ENCODE measurements at regions not wholly inside any gene's neighbourhood (a gene's known extent, or its start where the extent isn't known, plus 50 kb on each side); places are given as distances from the start of the nearest gene placed in this dataset.

GRCh38 chr3:165382672-165383071 lies 186.5 kb upstream of the SLITRK3 start:
- Histone ChIP-seq H2AFZ (ENCODE audit: low read length, unreplicated experiment) (no peak overlapping the region), H3K79me2 (ENCODE audit: control insufficient read depth, insufficient read depth, low read length, unreplicated experiment) (no peaks in the 10 kb centered on the region), H3K27ac (ENCODE audit: low read depth, low read length) (no peak overlapping the region), H3K4me3 (ENCODE audit: low read depth, low read length) (no peak overlapping the region), H3K27me3 (ENCODE audit: insufficient read depth, low read length) (no peaks in the 10 kb centered on the region), H3K4me1 (ENCODE audit: control insufficient read depth, insufficient read depth, low read length, unreplicated experiment) (no peaks in the 10 kb centered on the region), H3K36me3 (ENCODE audit: insufficient read depth, low read length) (no peaks in the 10 kb centered on the region)

GRCh38 chr3:165378761-165379160 lies 182.6 kb upstream of the SLITRK3 start:
- H3K27me3 ChIP-seq (ENCODE audit: insufficient read depth, low read length) = no peaks in the 10 kb centered on the region
- H3K36me3 ChIP-seq (ENCODE audit: insufficient read depth, low read length) = no peaks in the 10 kb centered on the region
- no peaks in the 10 kb centered on the region for H3K4me1 ChIP-seq (ENCODE audit: control insufficient read depth, insufficient read depth, low read length, unreplicated experiment)
- no peak overlapping the region for H3K27ac ChIP-seq (ENCODE audit: low read depth, low read length)
- no peak overlapping the region for H2AFZ ChIP-seq (ENCODE audit: low read length, unreplicated experiment)
- no peaks in the 10 kb centered on the region for H3K79me2 ChIP-seq (ENCODE audit: control insufficient read depth, insufficient read depth, low read length, unreplicated experiment)
- H3K4me3 ChIP-seq (ENCODE audit: low read depth, low read length) = no peak overlapping the region

GRCh38 chr3:165359005-165359404 lies 162.8 kb upstream of the SLITRK3 start:
- H3K4me1 ChIP-seq (ENCODE audit: control insufficient read depth, insufficient read depth, low read length, unreplicated experiment) = no peaks in the 10 kb centered on the region
- no peak overlapping the region for H3K27ac ChIP-seq (ENCODE audit: low read depth, low read length)
- H3K27me3 ChIP-seq (ENCODE audit: insufficient read depth, low read length) = no peaks in the 10 kb centered on the region
- H3K4me3 ChIP-seq (ENCODE audit: low read depth, low read length) = no peak overlapping the region
- H3K36me3 ChIP-seq (ENCODE audit: insufficient read depth, low read length) = no peaks in the 10 kb centered on the region
- no peaks in the 10 kb centered on the region for H3K79me2 ChIP-seq (ENCODE audit: control insufficient read depth, insufficient read depth, low read length, unreplicated experiment)
- H2AFZ ChIP-seq (ENCODE audit: low read length, unreplicated experiment) = no peak overlapping the region

- H3K36me3 ChIP-seq (ENCODE audit: insufficient read depth, low read length) = no peaks in the 10 kb centered on the region
- H3K27ac ChIP-seq (ENCODE audit: low read depth, low read length) = no peak overlapping the region
- H3K4me3 ChIP-seq (ENCODE audit: low read depth, low read length) = peak overlapping the region; percentile 36; the same call in 1 of the 2 replicates
- no peaks in the 10 kb centered on the region for H3K4me1 ChIP-seq (ENCODE audit: control insufficient read depth, insufficient read depth, low read length, unreplicated experiment)
- peaks cover 9% of the 10 kb centered on the region; the same call in 1 of the 2 replicates for H3K27me3 ChIP-seq (ENCODE audit: insufficient read depth, low read length)
- no peaks in the 10 kb centered on the region for H3K79me2 ChIP-seq (ENCODE audit: control insufficient read depth, insufficient read depth, low read length, unreplicated experiment)
- peak overlapping the region; percentile 32 for H2AFZ ChIP-seq (ENCODE audit: low read length, unreplicated experiment)
Measured at GRCh38 chr3:165355316-165355715, 159.1 kb upstream of the SLITRK3 start.

- peaks cover 4% of the 10 kb centered on the region; the same call in 1 of the 2 replicates for H3K27me3 ChIP-seq (ENCODE audit: insufficient read depth, low read length)
- no peaks in the 10 kb centered on the region for H3K79me2 ChIP-seq (ENCODE audit: control insufficient read depth, insufficient read depth, low read length, unreplicated experiment)
- H3K27ac ChIP-seq (ENCODE audit: low read depth, low read length) = no peak overlapping the region
- H3K36me3 ChIP-seq (ENCODE audit: insufficient read depth, low read length) = no peaks in the 10 kb centered on the region
- no peak overlapping the region for H3K4me3 ChIP-seq (ENCODE audit: low read depth, low read length)
- H2AFZ ChIP-seq (ENCODE audit: low read length, unreplicated experiment) = no peak overlapping the region
- no peaks in the 10 kb centered on the region for H3K4me1 ChIP-seq (ENCODE audit: control insufficient read depth, insufficient read depth, low read length, unreplicated experiment)
Measured at GRCh38 chr3:165347526-165347925, 151.3 kb upstream of the SLITRK3 start.

- no peaks in the 10 kb centered on the region for H3K36me3 ChIP-seq (ENCODE audit: insufficient read depth, low read length)
- no peak overlapping the region for H3K4me3 ChIP-seq (ENCODE audit: low read depth, low read length)
- H3K27me3 ChIP-seq (ENCODE audit: insufficient read depth, low read length) = no peaks in the 10 kb centered on the region
- H2AFZ ChIP-seq (ENCODE audit: low read length, unreplicated experiment) = no peak overlapping the region
- no peaks in the 10 kb centered on the region for H3K79me2 ChIP-seq (ENCODE audit: control insufficient read depth, insufficient read depth, low read length, unreplicated experiment)
- H3K27ac ChIP-seq (ENCODE audit: low read depth, low read length) = no peak overlapping the region
- H3K4me1 ChIP-seq (ENCODE audit: control insufficient read depth, insufficient read depth, low read length, unreplicated experiment) = no peaks in the 10 kb centered on the region
Measured at GRCh38 chr3:165346503-165346902, 150.3 kb upstream of the SLITRK3 start.

GRCh38 chr3:165343185-165343584 lies 147.0 kb upstream of the SLITRK3 start:
- Histone ChIP-seq H3K27me3 (ENCODE audit: insufficient read depth, low read length) (no peaks in the 10 kb centered on the region), H3K27ac (ENCODE audit: low read depth, low read length) (no peak overlapping the region), H3K79me2 (ENCODE audit: control insufficient read depth, insufficient read depth, low read length, unreplicated experiment) (no peaks in the 10 kb centered on the region), H2AFZ (ENCODE audit: low read length, unreplicated experiment) (no peak overlapping the region), H3K36me3 (ENCODE audit: insufficient read depth, low read length) (no peaks in the 10 kb centered on the region), H3K4me3 (ENCODE audit: low read depth, low read length) (peak overlapping the region; percentile 66), H3K4me1 (ENCODE audit: control insufficient read depth, insufficient read depth, low read length, unreplicated experiment) (no peaks in the 10 kb centered on the region)

- no peak overlapping the region for H2AFZ ChIP-seq (ENCODE audit: low read length, unreplicated experiment)
- H3K4me3 ChIP-seq (ENCODE audit: low read depth, low read length) = no peak overlapping the region
- no peaks in the 10 kb centered on the region for H3K4me1 ChIP-seq (ENCODE audit: control insufficient read depth, insufficient read depth, low read length, unreplicated experiment)
- H3K36me3 ChIP-seq (ENCODE audit: insufficient read depth, low read length) = no peaks in the 10 kb centered on the region
- H3K27me3 ChIP-seq (ENCODE audit: insufficient read depth, low read length) = no peaks in the 10 kb centered on the region
- no peak overlapping the region for H3K27ac ChIP-seq (ENCODE audit: low read depth, low read length)
- H3K79me2 ChIP-seq (ENCODE audit: control insufficient read depth, insufficient read depth, low read length, unreplicated experiment) = no peaks in the 10 kb centered on the region
Measured at GRCh38 chr3:165339753-165340152, 143.6 kb upstream of the SLITRK3 start.

GRCh38 chr3:165336786-165337185 lies 140.6 kb upstream of the SLITRK3 start:
- Histone ChIP-seq H3K27ac (ENCODE audit: low read depth, low read length) (no peak overlapping the region), H3K4me3 (ENCODE audit: low read depth, low read length) (no peak overlapping the region), H3K79me2 (ENCODE audit: control insufficient read depth, insufficient read depth, low read length, unreplicated experiment) (no peaks in the 10 kb centered on the region), H3K4me1 (ENCODE audit: control insufficient read depth, insufficient read depth, low read length, unreplicated experiment) (no peaks in the 10 kb centered on the region), H2AFZ (ENCODE audit: low read length, unreplicated experiment) (no peak overlapping the region), H3K36me3 (ENCODE audit: insufficient read depth, low read length) (no peaks in the 10 kb centered on the region), H3K27me3 (ENCODE audit: insufficient read depth, low read length) (no peaks in the 10 kb centered on the region)
